ENCODE measurements at regions not wholly inside any gene's neighbourhood (a gene's known extent, or its start where the extent isn't known, plus 50 kb on each side); places are given as distances from the start of the nearest gene placed in this dataset.
A peak's percentile ranks its signal among the peaks of the same experiment; 100 is the strongest.

GRCh38 chr2:145916799-145917198 is 1396.9 kb upstream of the ZEB2 start:
- no peaks in the 10 kb centered on the region for H3K36me3 ChIP-seq (ENCODE audit: low read depth, missing control alignments)
- no peak for TF ChIP-seq POLR2A (IDR thresholded peaks at IDR 0.05)
- TF ChIP-seq CTCF (IDR thresholded peaks at IDR 0.05), result no peak
- no peak overlapping the region for H3K27ac ChIP-seq
- no peak for DNase-seq
- H3K9me3 ChIP-seq, result no peaks in the 10 kb centered on the region
- no peaks in the 10 kb centered on the region for H3K27me3 ChIP-seq
- intact Hi-C loops (cut with DNase I; ENCODE audit: low total_unique reads), result no loop called here
- H3K4me1 ChIP-seq, result no peaks in the 10 kb centered on the region
- WGBS, 2 donors, result 90 to 93% methylated on average over 5 of the region's 5 CpGs
- no peak overlapping the region for H3K4me3 ChIP-seq

GRCh38 chr2:145914716-145915115 is 1394.8 kb upstream of the ZEB2 start:
- Histone ChIP-seq H3K36me3 (ENCODE audit: low read depth, missing control alignments) (no peaks in the 10 kb centered on the region), H3K4me1 (no peaks in the 10 kb centered on the region), H3K9me3 (no peaks in the 10 kb centered on the region), H3K27ac (no peak overlapping the region), H3K4me3 (no peak overlapping the region), H3K27me3 (no peaks in the 10 kb centered on the region)
- DNase-seq, result peak; percentile 14
- TF ChIP-seq CTCF (IDR thresholded peaks at IDR 0.05) (no peak), POLR2A (IDR thresholded peaks at IDR 0.05) (no peak)
- 48 to 55% methylated on average over 4 of the region's 4 CpGs for WGBS, 2 donors
- intact Hi-C loops (cut with DNase I; ENCODE audit: low total_unique reads), result no loop called here

- Histone ChIP-seq H3K4me3 (no peak overlapping the region), H3K27me3 (no peaks in the 10 kb centered on the region), H3K36me3 (ENCODE audit: low read depth, missing control alignments) (no peaks in the 10 kb centered on the region), H3K4me1 (no peaks in the 10 kb centered on the region), H3K27ac (no peak overlapping the region), H3K9me3 (no peaks in the 10 kb centered on the region)
- intact Hi-C loops (cut with DNase I; ENCODE audit: low total_unique reads), result no loop called here
- DNase-seq, result no peak
- TF ChIP-seq CTCF (IDR thresholded peaks at IDR 0.05), result no peak
- no peak for TF ChIP-seq POLR2A (IDR thresholded peaks at IDR 0.05)
- 86 to 88% methylated on average over 4 of the region's 4 CpGs for WGBS, 2 donors
Observed at GRCh38 chr2:145910416-145910815, 1390.5 kb upstream of the ZEB2 start.

- Histone ChIP-seq H3K4me1 (no peaks in the 10 kb centered on the region), H3K36me3 (ENCODE audit: low read depth, missing control alignments) (no peaks in the 10 kb centered on the region), H3K27ac (no peak overlapping the region), H3K27me3 (no peaks in the 10 kb centered on the region), H3K9me3 (no peaks in the 10 kb centered on the region), H3K4me3 (no peak overlapping the region)
- intact Hi-C loops (cut with DNase I; ENCODE audit: low total_unique reads), result no loop called here
- DNase-seq, result no peak
- no peak for TF ChIP-seq CTCF (IDR thresholded peaks at IDR 0.05)
- TF ChIP-seq POLR2A (IDR thresholded peaks at IDR 0.05), result no peak
Observed at GRCh38 chr2:145909766-145910165, 1389.8 kb upstream of the ZEB2 start.

- H3K9me3 ChIP-seq, result no peaks in the 10 kb centered on the region
- DNase-seq, result no peak
- no peak overlapping the region for H3K27ac ChIP-seq
- 58 to 75% methylated on average over 5 of the region's 5 CpGs for WGBS, 2 donors
- no peaks in the 10 kb centered on the region for H3K36me3 ChIP-seq (ENCODE audit: low read depth, missing control alignments)
- no peaks in the 10 kb centered on the region for H3K27me3 ChIP-seq
- no peaks in the 10 kb centered on the region for H3K4me1 ChIP-seq
- no peak for TF ChIP-seq CTCF (IDR thresholded peaks at IDR 0.05)
- TF ChIP-seq POLR2A (IDR thresholded peaks at IDR 0.05), result no peak
- H3K4me3 ChIP-seq, result no peak overlapping the region
- intact Hi-C loops (cut with DNase I; ENCODE audit: low total_unique reads), result no loop called here
Observed at GRCh38 chr2:145909175-145909755, 1389.3 kb upstream of the ZEB2 start.

All from testis (tissue), 2 donors.